Renal cortex interstitium (tissue), 11 donors: ENCODE measurements at regions not wholly inside any gene's neighbourhood (a gene's known extent, or its start where the extent isn't known, plus 50 kb on each side); places are given as distances from the start of the nearest gene placed in this dataset.

ENCODE experiments used
- DNase-seq, 11 donors: peaks; one replicate each; pipeline ENCODE4 v3.0.0-alpha.2; 2013; ENCODE audit warnings: low read depth in 9 of 11, low spot score in 4 of 11; ENCODE audit errors: extremely low read depth in 1 of 11

DNA sequence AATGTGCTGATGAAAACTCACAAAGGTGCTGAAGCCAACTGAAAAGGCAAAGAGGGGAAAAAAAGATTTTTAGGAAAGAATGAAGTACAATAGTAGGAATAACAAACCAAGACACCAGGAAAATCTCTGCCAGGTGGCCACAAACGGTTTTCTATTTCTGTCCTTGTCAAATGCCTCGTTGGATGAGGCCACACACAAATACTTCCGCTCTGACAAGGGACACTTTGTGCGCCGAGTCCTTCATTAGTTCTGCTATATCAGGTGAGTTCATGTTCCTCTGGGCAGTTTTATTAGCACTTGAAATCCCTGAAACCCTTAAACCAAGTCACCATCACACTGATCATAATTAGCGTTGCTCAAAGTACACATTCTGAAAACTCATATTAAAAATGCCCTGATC, 373.1 kb downstream of the VPS13C start:
- DNase-seq = no peak

DNA sequence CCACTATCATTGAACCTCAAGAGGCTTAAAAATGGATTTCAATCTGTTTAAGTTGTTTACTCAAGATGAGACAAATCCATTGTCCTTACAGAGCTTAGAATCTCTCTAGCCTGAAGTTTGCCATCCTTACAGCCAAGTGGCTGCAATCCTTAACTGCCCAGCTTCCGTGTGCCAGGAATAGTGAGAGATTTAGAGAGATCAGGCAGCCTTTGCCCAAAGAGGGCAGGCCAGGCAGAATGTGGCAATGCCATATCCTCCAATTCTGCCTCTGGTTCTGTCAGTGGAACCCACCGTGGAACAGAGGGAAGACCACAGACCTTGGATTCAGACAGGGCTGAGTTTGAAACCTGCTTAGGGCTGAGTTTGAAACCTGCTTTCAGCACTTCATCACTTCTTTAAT, 374.3 kb downstream of the VPS13C start:
- no peak for DNase-seq

DNA sequence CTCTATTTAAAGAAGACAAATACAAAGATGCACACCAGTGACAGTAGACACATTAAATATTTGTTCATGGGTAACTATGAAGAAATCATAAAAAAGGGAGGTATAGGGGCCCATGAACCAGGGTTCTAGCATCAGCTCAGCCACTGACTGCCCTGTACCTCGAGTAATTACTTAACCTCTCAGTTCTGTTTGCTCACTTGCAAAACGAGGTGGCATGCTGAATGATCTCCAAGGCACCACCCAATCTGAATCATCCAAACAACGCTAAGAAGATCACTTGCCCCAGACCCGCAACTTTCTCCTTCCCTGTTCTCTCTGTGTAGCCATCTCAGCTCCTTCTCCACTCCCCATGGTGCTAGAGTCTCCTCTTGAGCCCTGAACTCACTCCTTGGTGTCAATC, 374.7 kb downstream of the VPS13C start:
- no peak for DNase-seq

DNA sequence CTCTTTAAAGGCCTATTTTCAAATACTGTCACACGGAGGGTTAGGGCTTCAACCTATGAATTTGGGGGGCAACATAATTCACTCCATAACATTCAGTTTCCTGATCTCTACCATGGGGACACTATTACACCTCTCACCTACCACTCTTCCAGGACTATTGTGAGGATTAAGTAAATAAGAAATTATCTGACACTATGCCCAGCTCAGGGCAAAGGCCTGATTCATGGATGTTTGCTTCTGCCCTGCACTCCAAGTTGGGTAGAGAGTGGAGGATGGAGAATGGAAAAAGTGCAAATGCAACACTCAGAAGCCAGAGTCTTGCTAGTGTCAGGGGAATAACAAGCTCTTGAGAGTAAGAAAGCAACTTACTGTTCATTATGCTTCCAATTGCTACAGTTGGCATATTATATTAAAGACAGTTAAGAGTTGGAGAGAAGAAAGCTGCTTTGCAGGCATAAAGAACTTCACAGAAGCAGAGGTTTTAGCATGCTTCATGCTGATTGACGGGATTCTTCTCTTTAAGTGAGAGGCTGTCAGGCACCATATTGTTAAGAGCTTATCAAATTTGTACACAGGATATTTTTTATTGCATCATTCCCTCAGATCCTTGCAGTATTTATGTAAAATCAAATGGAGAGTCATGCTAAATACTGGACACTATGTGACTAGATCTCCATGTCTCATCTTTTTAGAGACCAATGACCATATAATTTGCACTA, 375.3 kb downstream of the VPS13C start:
- no peak for DNase-seq

DNA sequence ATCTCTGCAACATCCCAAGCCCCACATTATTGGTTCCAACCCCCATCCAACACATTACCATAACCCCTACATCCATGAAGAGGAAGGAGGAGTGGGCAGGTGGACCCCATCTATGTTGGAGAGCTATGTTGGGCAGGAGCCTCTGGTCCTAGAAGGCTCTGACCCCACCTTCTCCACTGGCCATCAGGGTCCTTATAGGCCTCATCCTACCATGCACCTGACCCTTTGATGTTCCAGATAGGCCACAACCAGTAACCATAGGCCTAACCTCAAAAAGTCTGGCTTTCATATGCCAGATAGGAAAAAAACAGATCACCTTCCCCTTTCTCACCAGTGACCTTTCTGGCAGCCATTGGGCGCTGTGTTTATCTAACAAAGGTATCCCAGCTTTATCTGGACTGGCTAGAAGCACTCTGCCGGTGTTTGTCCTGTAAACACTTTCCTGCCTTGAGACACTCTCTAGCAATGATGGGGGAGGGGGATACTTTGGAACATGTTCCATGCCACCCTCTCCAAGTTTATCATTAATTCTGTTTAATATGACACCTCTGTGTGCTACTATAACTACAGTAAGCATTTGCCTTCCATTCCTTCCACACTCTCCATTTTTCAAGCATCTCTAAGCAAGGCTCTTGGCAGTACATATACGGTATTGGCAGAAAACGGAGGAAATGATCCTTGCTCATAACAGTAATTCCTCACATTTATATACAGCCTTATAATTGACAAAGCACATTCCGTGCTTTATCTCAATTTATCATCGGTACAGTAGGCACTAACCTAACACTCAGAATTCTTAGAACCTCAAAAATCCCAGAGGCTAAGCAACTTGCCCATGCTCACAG, 377.1 kb downstream of the VPS13C start:
- no peak for DNase-seq

DNA sequence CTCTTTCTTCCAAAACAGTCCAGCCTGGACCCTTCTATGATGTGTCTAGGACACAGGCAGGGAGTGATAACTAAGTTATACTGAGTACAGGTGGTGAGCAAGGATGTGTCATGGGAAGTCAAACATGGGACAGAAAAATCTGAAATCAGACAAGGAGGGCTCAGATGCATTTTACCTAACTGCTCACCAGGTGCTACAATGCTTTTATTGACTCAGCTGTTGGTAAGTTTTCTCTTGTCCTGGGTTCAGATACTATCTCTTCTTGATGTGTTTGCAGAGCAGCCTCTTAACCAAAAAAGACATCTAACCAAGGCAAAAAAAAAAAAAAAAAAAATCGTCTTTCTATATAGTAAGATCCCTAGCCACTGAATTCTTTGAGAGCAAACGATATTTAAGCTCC, 378.6 kb downstream of the VPS13C start:
- no peak for DNase-seq

DNA sequence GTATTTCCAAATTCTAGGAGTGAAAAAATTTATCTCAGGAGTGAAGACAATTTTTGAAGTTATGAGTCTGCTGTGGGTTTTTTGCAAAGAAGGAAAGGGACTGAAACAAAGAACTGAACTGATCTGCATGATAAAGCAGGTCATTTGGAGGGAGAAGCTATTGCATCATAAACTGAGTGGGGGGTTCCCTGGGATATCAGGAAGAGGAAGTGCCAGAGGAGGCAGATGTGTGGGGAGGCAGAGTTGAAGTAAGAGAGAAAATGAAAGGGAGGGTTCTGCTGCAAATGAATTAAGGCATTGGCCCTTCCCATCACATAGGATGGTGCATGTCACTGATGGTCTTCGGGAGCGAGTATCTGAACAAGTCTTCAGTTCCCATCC, 379.2 kb downstream of the VPS13C start:
- DNase-seq = no peak

DNA sequence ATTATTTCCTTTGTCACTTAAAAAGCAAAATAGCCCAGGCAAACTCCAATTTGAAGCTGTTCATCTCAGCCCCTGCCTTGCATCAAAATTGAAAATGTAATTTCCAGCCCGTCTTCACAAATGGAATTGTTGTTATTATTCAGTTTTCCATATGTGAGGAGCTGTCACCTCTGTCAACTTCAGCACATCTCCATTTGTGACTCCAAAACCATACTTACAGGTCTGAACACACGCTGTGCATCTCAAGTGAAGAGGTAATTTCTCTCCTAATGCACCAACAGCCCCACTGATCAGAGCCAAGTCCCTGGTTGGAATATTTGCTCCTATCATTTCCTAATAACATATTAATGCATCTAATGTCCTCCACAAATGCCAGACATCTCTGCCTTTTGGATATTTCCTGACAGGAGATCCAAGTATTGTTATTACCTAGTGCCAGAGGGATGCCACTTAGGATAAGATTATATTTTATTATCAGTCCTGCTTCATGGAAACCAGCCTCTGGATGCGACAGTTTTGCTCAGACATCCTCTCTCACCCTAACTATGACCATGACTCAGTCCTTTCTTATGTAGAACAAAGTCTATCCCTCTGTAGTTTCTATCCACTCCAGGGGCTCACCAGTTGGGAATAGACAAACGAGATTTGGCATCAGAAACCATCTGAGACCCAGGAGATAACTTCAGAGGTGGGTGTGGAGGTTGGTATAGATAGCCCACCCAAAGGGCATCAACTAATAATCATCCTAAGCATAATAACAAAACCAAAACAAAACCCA, 379.8 kb downstream of the VPS13C start:
- no peak for DNase-seq

DNA sequence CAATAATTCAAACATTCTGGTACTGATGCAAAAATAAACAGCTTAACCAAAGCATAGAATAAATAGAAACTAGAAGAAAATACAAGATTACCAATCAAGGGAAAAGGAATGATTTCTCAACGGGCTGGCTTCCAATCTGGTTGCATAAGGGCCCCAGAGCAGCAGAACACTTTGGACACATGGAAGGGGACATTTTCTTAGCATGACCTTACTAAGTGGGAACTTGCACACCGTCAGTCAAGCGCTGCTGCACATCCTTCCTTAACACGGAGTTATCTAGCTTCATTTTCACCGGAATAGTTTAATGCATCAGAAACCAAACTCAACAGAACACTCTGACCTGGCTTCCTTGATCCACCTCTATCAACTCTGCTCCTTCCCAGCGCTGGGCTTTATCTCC, 388.5 kb downstream of the VPS13C start:
- DNase-seq = no peak

DNA sequence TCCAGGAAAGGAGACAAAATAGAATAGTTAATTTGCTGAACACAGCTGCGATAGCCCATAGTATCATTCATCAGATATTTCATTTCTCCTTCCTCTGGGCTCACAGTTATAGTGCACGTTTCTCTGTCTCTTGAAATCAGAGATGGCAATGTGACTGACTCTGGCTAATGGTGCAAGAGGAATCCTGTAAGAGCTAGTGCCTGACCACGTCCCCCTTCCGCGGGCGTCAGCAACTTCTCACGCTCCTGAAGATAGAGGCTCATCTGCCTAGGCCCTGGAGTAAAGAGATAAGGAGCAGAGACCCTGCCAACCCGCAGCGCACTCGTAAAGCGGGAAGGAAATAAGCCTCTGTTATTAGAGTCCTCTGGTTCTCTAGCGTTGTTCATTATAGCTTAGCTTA, 391.8 kb downstream of the VPS13C start:
- no peak for DNase-seq

DNA sequence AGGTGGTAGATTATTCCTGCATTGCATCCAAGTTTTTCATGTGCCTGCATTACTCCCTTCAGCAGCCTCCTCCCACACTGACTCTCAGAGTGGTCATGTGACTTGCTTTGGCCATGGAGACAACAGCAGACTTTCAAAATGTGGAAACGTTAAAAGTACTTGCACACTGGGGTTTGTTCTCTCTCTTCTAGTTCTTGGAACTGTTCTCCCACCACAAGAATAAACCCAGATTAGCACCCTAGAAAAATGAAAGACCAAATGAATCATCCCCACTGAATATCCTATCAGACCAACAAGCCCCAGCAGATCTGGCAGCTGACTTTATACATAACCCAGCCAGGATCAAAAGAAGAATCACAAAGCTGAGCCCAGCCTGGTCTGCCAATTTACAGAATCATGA, 398.5 kb downstream of the VPS13C start:
- DNase-seq = no peak

DNA sequence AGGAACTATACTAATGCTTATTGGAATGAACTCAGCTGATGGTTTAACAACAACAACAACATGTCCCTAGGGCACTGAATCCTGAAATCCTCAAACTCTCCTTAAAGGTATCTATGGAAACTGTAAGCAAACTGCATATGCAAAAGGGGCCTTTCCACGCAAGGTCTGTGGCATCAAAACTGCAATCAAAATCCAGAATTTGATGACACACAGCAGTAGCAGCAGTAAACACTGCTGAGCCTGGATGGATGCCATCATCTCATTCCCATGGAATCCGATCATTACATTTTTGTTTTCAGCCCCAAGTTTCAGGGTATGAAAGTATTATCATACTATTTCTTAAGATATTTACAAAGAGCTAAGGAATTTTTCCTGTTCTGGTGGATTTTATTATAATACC, 399.7 kb downstream of the VPS13C start:
- DNase-seq = no peak

DNA sequence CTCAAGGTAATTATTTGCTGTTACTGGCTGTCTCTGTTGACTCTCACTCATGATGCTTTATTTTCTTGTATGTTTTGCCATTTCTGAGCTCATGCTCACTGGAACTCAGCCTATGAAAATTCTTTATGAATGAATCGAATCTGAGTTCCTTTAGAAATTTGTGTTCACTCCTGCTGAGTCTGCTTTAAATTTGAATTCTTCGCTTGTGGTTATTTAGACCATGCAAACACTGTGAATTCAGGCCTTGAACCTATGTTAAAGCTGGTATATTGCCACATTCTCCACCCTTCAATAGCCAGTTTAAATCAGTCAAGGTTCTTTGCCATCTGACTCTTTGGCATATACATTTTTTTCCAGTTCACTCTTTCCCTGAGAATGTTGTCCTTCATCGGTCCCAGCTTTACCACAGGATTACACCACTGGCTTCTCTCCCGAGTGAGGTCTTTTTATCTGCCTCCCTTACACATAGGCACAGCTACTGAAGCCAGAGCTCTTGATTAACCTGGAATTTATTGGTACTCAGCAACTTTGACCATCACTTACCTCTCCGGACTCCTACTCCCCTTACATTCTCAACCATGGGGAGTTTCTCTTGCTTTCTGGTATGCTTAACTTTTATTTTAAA, 400.6 kb downstream of the VPS13C start:
- no peak for DNase-seq

DNA sequence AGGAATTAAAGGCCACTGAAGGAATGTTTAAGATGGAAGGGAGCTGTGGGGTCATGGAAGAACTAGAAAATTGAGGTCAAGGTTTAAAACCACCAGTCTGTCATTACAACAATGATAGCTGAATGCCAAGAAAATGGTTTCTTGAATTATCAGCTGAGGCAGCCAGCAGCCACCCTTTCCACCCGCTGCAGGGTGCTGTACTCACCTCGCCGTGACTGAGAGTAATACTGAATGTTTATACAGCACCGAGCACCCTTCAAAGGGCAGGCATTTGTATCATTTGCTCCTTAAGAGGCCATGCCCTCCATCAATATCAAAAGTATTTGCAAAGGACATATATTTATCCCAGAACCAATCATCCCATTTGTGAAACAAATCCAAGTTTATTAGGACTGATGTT, 402.8 kb downstream of the VPS13C start:
- no peak for DNase-seq

DNA sequence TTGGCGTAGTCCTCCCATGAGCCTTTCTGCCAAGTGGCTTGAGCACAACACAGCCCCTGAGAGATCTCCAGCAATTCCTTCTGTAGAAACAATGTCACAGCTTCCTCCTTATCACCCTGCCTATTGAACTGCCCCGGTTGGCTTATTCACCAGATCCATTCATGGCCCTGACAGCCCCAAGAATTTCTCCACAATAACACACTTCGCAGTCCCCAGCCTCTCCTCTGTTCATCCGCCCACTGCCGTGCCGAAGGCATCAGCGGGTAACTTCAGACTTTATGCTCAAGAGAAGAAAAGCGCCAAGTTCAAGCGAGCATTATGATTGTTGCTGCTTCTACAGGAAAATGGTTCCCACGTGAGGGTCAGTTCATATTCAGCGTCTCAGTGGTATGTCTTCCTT, 403.9 kb downstream of the VPS13C start:
- DNase-seq = no peak

DNA sequence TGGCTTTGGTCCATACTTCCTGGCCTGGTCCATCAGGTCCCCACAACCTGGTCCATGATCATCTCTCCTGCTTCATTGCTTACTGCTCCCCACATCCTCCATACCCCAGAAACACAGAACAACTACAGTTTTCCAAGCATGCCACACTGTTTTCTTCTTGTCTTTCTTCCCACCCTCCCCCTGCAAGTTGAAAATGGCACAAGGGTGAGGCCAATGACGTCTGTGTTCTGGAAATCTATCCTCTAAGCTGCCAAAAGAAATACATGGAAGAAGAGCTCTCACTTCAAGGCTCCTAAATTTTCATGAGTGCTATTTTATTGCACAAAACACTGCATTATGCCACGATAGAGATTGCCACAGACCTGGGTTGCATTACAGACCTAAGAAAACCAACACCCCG, 404.4 kb downstream of the VPS13C start:
- DNase-seq = no peak

DNA sequence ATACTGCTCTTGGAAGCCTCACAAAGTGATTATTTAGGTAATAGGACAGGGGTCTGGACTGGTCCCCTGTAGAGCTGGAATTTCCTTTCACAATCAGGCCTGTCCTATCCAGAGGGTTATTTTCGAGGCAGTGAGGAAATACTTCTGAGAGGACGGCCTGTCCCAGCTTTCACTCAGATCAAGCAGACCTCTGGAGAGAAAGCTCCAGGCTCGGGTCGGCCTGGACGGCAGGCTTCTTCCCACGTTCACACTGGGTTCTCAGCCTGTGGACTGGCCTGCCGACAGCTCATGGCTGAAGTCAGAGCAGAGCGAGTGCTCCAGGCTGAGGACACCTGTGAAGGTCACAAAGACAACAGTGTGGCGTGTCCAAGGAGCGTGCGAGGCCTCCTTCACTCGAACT, 405.3 kb downstream of the VPS13C start:
- no peak for DNase-seq

DNA sequence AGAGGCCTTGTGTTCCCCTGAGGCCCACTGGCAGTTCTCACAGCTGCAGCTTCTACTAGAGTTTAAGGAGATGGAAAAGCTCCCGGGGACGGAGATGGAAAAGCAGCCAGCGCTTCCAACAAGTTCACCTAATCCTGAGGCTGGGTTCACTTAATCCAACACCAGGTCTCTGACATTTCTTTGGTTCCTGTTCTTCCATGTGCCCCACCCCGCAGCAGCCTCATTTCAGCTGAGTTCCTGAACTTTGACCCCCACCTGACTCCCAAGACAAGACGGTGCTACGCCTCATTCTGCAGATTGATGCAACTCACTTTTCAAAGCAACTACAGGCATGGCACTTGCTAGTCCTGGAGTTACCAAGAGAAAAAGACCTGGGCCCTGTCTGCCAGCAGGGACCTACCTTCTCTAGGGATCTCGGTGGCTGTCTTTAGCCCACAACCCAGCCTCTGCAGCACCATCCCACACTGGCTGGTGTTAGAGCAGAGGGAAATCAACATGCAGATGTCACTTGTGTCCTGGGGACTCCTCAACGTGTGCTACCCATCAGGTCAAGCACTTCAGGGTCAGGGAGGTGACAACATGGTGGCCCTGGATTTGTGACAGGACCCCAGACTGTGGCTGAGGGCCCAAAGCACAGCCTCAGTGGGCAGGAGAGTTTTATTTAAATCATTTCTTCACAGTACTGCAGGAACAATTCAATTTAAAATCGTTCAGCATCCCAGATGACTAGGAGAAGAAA, 406.1 kb downstream of the VPS13C start:
- no peak for DNase-seq

DNA sequence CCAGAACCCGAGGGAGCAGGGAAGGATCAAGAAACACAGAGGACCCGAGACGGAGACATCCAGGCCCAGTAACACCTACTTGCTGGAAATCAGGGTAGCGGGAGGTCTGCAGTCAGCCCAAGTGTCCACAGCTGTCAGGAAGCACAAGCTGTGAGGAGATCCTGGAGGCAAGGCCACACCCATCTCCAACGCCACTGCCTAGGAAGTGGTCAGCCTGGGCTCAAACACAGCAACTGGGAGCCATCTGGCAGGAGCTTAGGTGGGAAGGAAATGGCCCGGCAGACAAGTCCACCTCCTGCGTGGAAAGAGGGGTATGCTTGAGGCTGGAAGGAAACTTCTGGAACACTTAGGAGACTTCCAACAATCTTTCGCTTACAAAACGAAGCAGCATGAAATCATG, 407.1 kb downstream of the VPS13C start:
- no peak for DNase-seq
